Adrenal gland (tissue), 9 donors: ENCODE measurements at regions not wholly inside any gene's neighbourhood (a gene's known extent, or its start where the extent isn't known, plus 50 kb on each side); places are given as distances from the start of the nearest gene placed in this dataset.

ENCODE experiments used
- DNase-seq, 7 donors: peaks; one replicate each; pipeline ENCODE4 v3.0.0-alpha.2; 2019 to 2020
- H3K27ac ChIP-seq, 5 donors: fragments of 200-600 bp; sonication (generic) in 4 of 5; 1 replicate in 3 of 5; 2 replicates in 2 of 5; pipeline versions ENCODE4 v1.5.1 to v1.8.0; 2016 to 2020; ENCODE audit warnings: mild to moderate bottlenecking in 1 of 5
- H3K27me3 ChIP-seq: fragments of 200-600 bp; 2 replicates; pipeline ENCODE4 v1.8.0; 2021
- H3K36me3 ChIP-seq, 2 donors: fragments of 200-600 bp; replicated peaks in 1 of 2; 1 replicate in 1 of 2; 2 replicates in 1 of 2; pipeline versions ENCODE4 v1.5.1 to v1.8.0; 2018 to 2022
- H3K4me1 ChIP-seq, 2 donors: fragments of 200-600 bp; replicated peaks in 1 of 2; 1 replicate in 1 of 2; 2 replicates in 1 of 2; pipeline versions ENCODE4 v1.5.1 to v1.8.0; 2018 to 2021
- H3K4me3 ChIP-seq, 4 donors: fragments of 200-600 bp; sonication (generic) in 3 of 4; one replicate each; pipeline ENCODE4 v1.5.1; 2016 to 2018
- H3K9me3 ChIP-seq, 3 donors: fragments of 200-600 bp; sonication (generic) in 1 of 3; replicated peaks in 1 of 3; 1 replicate in 2 of 3; 2 replicates in 1 of 3; pipeline versions ENCODE4 v1.5.1 to v1.8.0; 2016 to 2021
- CTCF ChIP-seq, 6 experiments: fragments of 450-650 bp in 4 of 6; fragments of 200-600 bp in 2 of 6; sonication (generic) in 1 of 6; IDR thresholded peaks; 1 replicate in 5 of 6; 2 replicates in 1 of 6; pipeline versions ENCODE4 v1.5.1 to v1.8.0; 2016 to 2021; ENCODE audit warnings: antibody characterized with exemption in 6 of 6, mild to moderate bottlenecking in 2 of 6, moderate library complexity in 1 of 6
- POLR2A ChIP-seq, 2 donors: fragments of 450-650 bp; IDR thresholded peaks; one replicate each; pipeline ENCODE4 v1.6.1; 2017; ENCODE audit warnings: antibody characterized with exemption in 2 of 2, mild to moderate bottlenecking in 2 of 2, moderate library complexity in 1 of 2
- WGBS, 4 donors: extraction: QIAGEN DNeasy Blood & Tissue Kit in 2 of 4; methylation state at CpG; one replicate each; pipeline versions ENCODE4 v1.1.5 to v1.1.7; 2013 to 2017; 5-methylcytosine and 5-hydroxymethylcytosine counted together
- intact Hi-C, 2 donors: fragments of 100-400 bp; cut with DNase I; formaldehyde crosslinking; loops; one replicate each; pipeline versions ENCODE4 v1.14.1 to v1.15.0; 2022 to 2023
- donor health status: healthy with polysubstance abuse.
- donor health status: Bipolar disorder and iron deficiency.
- donor health status: DM: yes; HTN: yes; CAD: no.
- donor health status: DM: no; HTN: no; CAD: no.
- donor health status: DM: no; HTN: no; CAD: no.

GRCh38 chr9:109922617-109923470, 142.8 kb downstream of the PALM2AKAP2 start:
- intact Hi-C loops: no loop called here
- WGBS, 4 donors: 64 to 78% (median 72%) methylated on average over 2 of the region's 2 CpGs
- Histone ChIP-seq H3K9me3 (no peaks in the 10 kb centered on the region), H3K27ac (no peak overlapping the region), H3K4me3 (no peak overlapping the region), H3K36me3 (no peaks in the 10 kb centered on the region), H3K4me1 (peaks cover 0 to 13% of the 10 kb centered on the region in 2 donors), H3K27me3 (no peaks in the 10 kb centered on the region)
- DNase-seq: no peak
- no peak for TF ChIP-seq POLR2A (IDR thresholded peaks at IDR 0.05)
- no peak for TF ChIP-seq CTCF (IDR thresholded peaks at IDR 0.05)

GRCh38 chr9:109923471-109923760, 143.4 kb downstream of the PALM2AKAP2 start:
- H3K27me3 ChIP-seq: no peaks in the 10 kb centered on the region
- 79 to 86% (median 79%) methylated on average over 5 of the region's 5 CpGs for WGBS, 4 donors
- H3K27ac ChIP-seq: no peak overlapping the region
- DNase-seq: peak in 2 of 7 donors; percentile 8 to 22
- TF ChIP-seq POLR2A (IDR thresholded peaks at IDR 0.05): no peak
- TF ChIP-seq CTCF (IDR thresholded peaks at IDR 0.05): no peak
- peaks cover 0 to 8% of the 10 kb centered on the region in 2 donors for H3K4me1 ChIP-seq
- no peaks in the 10 kb centered on the region for H3K9me3 ChIP-seq
- H3K4me3 ChIP-seq: no peak overlapping the region
- no peaks in the 10 kb centered on the region for H3K36me3 ChIP-seq
- intact Hi-C loops: no loop called here

- H3K9me3 ChIP-seq: no peaks in the 10 kb centered on the region
- H3K4me1 ChIP-seq: peaks cover 0 to 6% of the 10 kb centered on the region in 2 donors
- H3K36me3 ChIP-seq: no peaks in the 10 kb centered on the region
- no peaks in the 10 kb centered on the region for H3K27me3 ChIP-seq
- no peak overlapping the region for H3K27ac ChIP-seq
- no peak overlapping the region for H3K4me3 ChIP-seq
- 71 to 84% (median 79%) methylated on average over 3 of the region's 3 CpGs for WGBS, 4 donors
- DNase-seq: no peak
- intact Hi-C loops: no loop called here
- no peak for TF ChIP-seq CTCF (IDR thresholded peaks at IDR 0.05)
- no peak for TF ChIP-seq POLR2A (IDR thresholded peaks at IDR 0.05)
These were observed 143.8 kb downstream of the PALM2AKAP2 start for GRCh38 chr9:109923806-109924205.

- H3K27ac ChIP-seq: no peak overlapping the region
- WGBS, 4 donors: 41 to 59% (median 51%) methylated on average over 2 of the region's 2 CpGs
- H3K36me3 ChIP-seq: no peaks in the 10 kb centered on the region
- intact Hi-C loops: no loop called here
- no peaks in the 10 kb centered on the region for H3K9me3 ChIP-seq
- peaks cover 0 to 6% of the 10 kb centered on the region in 2 donors for H3K4me1 ChIP-seq
- H3K4me3 ChIP-seq: no peak overlapping the region
- TF ChIP-seq POLR2A (IDR thresholded peaks at IDR 0.05): no peak
- TF ChIP-seq CTCF (IDR thresholded peaks at IDR 0.05): no peak
- H3K27me3 ChIP-seq: no peaks in the 10 kb centered on the region
- DNase-seq: no peak
These were observed 145.8 kb downstream of the PALM2AKAP2 start for GRCh38 chr9:109925799-109926198.
